GM19455 (cell line): ENCODE measurements at regions not wholly inside any gene's neighbourhood (a gene's known extent, or its start where the extent isn't known, plus 50 kb on each side); places are given as distances from the start of the nearest gene placed in this dataset.
"Not testable (repeated sequence)": the region's sequence is repeated elsewhere in the genome, so short reads cannot be mapped to it uniquely, and the experiment has no call there.

Source experiments
- ATAC-seq: cut with Tn5 transposase; IDR thresholded peaks from one replicate; pipeline ENCODE4 v1.9.1; 2021; ENCODE audit not compliant: unreplicated experiment

DNA sequence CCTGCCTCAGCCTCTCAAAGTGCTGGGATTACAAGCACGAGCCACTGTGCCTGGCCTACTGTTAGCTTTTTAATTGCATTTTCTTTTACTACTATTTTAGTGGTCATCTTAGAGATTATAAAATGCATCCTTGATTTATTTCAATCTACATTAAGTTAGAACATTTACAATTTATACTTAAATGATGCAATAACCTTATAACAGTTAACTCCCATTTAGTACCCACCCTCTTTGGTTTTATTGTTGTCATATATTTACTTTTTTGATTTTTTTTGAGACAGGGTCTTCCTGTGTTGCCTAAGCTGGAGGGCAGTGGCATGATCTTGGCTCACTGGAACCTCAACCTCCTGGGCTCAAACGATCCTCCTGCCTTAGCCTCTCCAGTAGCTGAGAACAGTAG lies 77.3 kb downstream of the PPCDC start:
- ATAC-seq: no peak

DNA sequence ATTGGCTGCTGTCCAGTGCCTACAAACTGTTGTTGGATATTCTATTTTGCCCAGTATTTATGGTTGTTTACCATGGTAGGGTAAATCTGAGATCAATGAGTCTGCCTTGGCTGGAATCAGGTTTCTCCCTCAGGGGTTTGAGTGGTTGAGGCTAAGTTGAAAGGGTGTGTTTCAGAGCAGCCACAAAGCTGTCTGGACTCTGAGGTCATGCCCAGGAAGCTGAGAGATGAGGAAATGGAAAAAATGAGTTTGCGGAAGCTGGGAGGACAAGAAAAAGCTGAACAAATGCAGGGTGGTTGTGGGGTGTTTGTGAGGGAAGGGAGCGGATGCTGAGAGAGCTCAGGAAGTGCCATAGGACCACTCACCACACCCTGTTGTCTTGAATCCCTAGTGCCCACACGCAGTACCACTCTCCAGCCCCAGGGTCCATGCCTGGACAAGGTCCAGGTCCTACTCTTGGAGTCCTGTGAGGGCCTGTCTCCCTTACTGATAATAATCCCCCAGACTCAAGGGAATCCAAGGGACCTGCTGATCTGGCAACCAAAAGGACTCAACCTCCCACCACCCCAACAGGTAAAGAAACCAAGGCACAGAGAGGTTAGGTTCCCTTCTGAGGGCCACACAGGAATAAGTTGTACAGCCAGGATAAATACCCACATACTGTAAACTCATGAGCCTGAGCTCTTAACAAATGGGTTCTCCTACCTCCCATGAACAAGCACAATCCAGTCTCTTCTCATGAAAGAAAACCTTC lies 81.6 kb downstream of the PPCDC start:
- ATAC-seq: no peak

DNA sequence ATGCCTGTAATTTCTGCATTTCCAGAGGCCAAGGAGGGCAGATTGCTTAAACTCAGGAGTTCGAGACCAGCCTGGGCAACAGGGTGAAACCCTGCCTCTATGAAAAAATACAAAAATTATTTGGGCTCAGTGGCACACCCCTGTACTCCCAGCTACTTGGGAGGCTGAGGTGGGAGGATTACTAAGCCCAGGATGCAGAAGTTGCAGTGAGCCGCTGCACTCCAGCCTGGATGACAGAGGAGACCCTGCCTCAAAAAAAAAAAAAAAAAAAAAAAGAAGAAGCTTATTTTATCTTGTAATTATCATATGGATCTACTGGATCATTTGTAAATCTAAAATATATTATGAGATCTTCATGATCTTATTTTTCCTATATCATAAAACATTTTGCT lies 84.1 kb downstream of the PPCDC start:
- no peak for ATAC-seq

DNA sequence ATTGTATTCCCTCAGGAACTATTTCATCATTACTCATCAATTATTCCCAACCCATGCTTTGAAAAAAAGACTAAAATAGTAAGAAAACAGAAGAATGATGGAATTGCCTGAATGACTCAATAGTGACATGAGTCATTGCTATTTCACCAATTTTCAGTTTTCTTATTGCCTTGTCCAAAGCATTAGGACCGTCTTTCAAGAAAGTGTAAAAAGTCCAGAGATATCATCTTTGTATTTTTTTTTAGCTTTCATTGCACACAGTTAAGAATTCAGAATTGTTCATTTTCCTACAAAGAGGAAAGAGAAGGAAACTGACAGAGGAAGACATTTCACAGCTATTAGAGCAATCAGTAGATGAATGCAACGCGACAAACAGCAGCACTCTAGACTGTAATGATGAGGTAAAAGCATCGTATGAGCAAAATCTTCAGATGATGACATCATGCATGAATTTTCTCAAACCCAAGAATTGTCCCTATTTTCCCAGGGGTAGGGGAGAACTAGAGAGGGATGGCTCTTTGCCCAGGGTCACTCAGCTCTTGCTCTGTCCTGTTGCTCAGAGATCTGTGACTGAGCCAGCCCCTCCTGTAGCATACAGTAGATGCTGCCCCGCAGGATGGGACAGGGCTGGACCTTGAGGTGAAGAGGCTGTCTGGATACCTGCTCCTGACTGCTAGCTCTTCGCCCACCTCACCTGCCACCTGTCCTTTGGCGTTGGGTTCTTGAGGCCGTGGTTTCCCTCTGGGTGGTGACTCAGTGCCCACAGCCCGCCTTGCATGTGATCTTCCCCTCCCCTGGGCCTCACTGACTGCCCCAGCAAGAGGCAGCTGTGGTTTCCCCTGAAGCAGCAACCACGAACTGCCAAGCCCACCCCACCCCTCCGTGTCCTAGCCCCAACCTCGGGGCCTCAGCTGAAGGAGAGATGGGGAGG lies 84.8 kb downstream of the PPCDC start:
- ATAC-seq: no peak

DNA sequence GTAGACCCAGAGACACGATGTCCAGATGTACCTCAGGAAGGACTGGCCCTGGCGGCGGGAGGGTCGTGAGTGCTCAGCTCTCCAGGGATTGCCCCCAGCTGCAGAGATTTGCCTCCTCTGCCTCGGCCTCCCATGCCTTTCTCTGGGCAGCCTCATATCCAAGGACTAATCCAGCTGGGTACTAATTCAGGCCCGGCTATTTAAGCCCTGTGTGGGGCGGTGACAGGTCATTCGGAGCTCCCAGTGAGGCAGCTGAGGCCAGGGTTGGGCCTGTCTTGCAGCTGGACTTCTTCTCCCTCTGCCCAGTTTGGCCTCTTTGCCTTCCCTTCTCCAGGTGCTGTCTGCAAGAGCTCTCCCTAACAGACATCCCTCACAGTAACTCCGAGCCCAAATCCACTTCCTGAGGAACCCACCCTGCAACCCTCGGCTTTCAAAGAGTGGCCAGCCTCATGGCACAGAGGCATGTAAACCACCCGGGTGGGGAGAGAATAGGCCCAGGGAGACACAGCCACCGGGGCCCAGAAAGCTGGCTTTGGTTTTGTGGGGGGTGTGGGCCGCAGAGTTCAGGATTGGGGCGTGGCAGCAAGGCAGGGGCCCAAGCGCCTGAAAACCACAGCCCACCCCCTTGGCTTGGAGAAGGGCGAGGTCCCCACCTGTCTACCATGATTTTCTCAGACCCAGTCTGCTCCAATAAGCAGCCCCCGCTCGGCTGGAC lies 85.8 kb downstream of the PPCDC start:
- ATAC-seq: no peak

DNA sequence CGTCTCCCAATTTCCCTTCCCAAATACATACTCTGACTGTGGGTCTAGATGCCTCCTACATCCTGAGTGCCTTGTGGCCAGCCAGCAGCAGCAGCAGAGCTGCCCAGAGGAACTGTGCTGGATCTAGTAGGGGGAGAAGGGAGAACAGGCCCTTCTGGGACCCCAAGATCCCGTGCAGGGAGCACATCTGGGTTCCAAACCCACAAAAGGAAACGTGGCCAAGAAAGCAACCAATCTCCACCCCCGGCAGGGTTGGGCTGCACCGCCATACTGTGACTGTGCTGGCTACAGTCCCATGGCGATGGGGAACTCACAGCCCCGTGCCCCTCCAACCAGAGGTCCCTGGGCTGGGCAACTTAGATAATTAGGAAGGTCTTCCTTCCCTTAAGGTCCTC lies 86.3 kb downstream of the PPCDC start:
- ATAC-seq: no peak

DNA sequence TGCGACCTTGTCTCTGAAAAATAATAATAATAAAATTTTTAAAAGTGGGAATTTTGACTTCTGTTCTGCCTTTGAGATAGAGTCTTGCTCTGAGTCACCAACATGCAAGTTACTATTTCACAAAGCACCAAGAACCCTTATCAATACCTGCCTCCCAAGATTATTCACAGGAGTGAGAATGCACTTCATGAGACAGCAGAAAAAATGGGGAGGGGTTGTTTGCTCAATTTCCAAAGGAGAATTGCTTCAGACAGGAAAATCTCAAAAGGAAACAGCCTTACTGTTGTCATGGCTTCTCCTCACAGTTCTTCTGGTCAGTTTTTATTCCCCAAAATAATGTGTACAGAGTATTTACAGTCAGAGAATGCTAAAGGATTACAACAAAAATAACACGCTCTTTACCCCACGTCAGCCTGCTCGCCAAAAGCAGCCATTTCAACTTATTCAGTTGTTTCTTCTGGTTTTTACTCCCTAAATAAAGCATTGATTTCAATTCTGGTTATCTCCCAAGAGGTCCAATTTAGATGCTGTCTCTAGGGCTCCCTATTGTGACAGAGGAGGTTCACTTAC lies 89.0 kb downstream of the PPCDC start:
- ATAC-seq: no peak

DNA sequence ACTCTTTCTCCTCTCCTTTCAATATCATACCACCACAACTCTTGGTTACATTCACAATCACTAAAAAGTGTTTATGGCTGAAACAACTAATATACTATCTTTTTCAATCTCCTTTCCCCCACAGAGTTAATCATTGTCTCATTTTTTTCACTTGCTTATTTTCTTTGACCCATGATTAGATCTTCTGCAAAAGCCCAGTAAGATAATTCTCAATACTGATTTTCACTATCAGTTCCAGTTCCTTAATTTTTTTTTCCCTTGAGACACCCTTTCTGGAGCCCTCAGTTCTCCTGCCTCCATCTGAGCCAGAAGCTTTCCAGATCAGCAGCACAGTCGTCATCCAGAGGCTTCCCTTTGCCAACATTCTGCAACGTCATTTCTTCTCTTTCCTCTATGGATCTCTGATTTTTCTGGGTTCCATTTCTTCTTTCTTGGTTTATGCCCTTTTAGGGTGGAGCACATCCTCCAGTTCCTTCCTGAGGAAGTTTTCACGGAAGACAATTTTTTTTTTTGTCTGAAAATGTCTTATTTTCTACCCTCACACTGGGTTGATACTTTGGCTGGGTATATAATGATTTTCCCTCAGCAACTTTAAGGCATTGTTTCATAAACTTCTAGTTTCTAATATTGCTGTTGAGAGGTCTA lies 88.7 kb upstream of the C15orf39 start:
- peak; percentile 60 for ATAC-seq

DNA sequence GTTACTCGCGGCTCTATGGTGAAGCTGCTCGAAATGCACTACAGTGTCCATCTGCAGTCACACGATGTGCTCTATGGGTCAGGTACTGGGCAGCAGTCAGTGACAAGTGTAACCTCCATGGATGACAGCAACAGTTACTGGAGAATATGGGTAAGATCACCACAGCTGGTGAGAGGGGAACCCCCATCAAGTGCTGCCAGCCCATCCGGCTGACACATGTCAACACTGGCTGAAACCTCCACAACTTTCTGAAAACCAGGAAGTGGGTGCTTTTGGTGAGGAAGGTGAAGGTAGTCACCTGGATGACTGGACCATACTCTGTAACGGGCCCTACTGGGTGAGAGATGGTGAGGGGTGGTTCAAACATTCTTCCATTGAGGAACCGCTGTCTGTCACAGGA lies 87.4 kb upstream of the C15orf39 start:
- no peak for ATAC-seq

DNA sequence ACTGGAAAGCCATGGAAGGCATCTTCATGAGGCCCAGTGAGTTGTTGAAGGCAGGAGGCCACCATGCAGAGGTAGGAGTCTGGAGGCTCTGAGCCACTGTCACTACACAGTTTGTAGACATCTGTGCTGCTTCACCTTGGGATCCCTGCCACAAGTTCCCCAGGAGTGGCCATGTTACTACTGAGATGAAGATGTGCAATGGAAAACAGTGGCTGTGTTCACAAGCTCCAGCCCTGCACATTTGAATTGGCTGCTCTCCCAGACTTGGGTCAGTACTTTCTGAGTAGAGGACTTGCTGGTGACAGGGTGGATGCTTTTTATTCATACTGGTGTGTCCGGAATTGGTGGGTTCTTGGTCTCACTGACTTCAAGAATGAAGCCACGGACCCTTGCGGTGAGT lies 86.9 kb upstream of the C15orf39 start:
- ATAC-seq: no peak

DNA sequence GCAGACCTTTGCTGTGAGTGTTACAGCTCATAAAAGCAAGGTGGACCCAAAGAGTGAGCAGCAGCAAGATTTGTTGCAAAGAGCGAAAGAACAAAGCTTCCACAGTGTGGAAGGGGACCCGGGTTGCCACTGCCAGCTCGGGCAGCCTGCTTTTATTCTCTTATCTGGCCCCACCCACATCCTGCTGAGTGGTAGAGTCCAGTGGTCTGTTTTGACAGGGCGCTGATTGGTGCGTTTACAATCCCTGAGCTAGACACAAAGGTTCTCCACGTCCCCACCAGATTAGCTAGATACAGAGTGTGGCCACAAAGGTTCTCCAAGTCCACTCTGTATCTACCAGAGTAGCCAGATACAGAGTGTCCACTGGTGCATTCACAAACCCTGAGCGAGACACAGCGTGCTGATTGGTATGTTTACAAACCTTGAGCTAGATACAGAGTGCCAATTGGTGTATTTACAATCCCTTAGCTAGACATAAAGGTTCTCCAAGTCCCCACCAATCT lies 86.2 kb upstream of the C15orf39 start:
- ATAC-seq: not testable (repeated sequence)

DNA sequence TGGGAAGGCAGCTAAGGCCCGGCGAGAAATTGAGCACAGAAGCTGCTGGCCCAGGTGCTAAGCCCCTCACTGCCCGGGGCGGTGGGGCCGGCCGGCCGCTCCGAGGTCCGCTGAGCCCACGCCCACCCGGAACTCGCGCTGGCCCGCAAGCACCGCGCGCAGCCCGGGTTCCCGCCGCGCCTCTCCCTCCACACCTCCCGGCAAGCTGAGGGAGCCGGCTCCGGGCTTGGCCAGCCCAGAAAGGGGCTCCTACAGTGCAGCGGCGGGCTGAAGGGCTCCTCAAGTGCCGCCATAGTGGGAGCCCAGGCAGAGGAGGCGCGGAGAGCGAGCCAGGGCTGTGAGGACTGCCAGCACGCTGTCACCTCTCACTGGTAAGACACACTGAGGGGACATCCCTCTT lies 85.5 kb upstream of the C15orf39 start:
- not testable (repeated sequence) for ATAC-seq

DNA sequence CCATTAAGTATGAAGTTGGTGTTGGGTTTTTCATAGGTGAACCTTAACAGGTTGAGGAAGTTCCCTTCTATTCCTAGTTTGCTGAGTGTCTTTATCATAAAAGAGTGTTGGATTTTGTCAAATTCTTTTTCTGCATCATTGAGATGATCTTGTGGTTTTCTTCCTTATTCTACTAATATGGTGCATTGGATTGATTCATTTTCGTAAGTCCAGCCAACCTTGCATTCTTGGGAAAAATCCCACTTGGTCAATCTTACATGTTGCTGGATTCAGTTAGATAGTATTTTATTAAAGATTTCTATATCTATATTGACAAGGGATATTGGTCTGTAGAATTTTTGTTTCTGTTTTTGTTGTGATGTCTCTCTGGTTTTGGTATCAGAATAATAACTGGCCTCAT lies 83.7 kb upstream of the C15orf39 start:
- no peak for ATAC-seq

DNA sequence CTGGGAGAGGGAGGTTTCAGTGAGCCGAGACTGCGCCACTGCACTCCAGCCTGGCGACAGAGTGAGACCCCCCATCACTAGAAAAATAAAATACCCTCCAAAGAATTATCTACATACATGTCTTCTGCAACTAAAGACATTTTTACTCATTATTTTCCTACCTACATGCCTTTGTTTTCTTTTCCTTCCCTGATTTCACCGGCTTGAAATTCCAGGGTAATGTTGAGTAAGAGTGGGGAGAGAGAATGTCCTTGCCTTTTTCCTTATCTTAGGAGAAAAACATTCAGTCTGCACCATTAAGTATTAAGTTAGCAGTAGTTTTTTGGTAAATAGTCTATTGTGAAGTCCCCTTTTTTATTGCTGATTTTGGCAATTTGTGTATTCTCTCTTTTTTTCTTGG lies 82.4 kb upstream of the C15orf39 start:
- not testable (repeated sequence) for ATAC-seq

DNA sequence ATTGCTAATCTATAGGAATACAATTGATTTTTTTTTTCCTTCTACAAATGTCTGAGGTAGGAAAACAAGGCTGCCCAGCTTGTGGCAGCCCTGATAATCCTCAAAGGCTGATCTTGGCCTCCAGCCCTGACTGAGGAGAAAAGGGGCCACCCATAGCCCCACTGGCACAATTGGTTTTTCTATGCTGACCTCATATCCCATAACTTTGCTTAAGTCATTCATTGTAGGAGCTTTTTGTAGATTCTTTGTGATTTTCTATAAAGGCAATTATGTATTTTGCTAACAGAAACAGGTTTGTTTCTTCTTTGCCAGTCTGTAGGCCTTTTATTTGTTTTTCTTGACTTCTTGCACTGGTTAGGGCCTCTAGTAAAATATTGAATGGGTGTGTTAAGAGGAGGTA lies 80.2 kb upstream of the C15orf39 start:
- no peak for ATAC-seq

DNA sequence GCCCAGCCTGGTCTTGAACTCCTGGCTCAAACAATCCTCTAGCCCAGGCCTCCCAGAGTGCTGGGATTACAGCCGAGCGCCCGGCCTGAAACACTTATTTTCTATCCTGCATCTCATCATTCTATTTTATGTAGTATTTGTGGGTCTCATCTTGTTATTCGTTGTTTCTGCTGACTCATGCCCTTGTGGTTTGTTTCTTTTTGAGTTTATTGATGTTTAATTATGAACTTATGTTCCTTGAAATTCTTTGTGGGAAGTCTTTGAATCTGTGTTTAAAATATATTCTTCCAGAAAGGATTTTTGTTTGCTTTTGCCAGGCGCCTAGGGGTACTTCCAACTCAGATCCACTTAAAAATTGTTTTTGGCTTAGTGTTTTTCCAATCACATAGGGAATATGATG lies 78.3 kb upstream of the C15orf39 start:
- no peak for ATAC-seq

DNA sequence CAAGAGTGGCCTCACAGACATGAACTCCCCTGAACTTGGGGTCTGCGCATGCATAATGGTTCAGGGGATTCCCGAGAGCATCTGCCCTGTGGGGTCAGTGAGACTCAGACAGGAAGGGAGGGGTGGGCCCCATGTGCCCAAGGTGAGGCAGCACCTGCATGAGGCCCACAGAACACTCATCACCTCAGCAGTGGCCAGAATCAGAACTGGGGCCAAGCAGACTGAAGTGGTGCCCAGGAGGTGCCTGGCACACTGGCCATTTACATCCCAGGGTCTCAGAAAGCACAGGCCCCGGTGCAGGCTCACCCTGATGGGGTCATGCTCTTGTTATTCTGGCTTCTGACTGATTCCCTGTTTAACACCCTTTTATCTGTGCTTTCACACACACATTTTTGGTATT lies 77.4 kb upstream of the C15orf39 start:
- not testable (repeated sequence) for ATAC-seq

DNA sequence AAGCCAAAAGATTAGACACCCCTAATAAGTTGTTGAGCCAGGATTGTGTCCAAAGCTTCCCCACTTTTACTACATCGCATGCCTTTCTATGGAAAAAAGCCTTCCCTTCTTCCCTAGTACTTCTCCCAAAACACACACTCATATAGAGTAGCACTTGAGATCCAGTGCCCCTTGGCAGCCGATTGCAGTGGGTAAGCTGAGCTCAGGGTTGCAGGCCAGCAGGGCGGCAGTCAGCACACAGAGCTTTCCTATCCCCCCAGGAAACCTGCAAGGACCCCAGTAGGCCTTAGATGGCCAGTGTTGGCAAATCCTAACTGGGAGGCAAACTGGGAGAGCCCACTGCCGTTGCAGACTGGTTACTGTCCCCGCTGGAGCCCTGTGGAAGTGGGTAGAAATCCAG lies 75.7 kb upstream of the C15orf39 start:
- ATAC-seq: no peak

DNA sequence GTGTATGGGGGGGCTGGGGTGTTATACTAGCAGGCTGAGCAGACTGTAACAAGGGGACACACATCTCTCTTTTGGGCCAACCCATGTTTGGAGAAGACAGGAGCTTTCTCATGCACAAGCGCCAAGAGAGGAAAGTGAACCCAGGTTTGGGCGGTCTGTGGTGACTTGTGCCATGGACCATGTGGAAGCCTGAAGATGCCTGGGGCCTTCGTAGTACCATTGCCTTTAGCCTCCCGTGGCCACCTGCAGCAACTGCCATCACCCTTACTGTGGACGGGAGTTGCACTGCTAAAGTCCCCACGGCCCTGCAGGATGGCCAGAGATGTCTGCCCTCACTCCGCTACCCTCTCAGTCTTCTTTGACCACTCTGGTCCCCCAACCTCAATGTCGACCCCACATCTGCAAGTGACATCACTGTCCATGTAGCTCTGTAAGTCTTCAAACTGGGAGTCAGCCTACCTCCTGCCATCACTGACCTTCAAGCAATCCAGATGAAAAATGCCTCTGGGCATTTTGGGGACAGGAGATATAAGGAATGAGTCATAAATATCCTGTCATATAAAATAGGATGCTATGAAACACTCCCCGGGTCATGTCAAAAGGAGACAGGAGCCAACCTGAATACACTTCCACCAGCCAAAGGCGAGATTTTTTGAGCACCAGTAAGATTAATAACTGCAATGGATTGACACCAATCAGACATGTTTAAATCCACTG lies 74.7 kb upstream of the C15orf39 start:
- no peak for ATAC-seq

DNA sequence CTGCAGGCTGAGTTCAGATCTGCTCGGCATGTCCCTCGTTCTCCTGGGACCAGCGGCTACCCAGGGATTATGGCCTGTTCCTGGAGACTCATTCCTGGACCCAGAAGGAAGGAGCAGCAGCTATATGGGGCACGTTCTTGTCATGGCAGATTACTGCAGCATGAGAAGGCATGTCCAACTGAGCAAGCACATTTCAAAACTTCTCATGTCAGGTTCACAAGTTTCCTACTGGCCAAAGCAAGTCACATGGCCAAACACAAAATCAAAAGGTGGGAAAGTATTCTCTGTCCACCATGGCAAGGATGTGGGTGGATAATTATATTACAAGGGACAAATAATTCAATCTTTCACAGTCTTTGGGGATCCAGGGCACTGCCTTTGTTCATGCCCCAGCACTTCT lies 71.9 kb upstream of the C15orf39 start:
- ATAC-seq: no peak
